OCI-LY1 (cell line): ENCODE measurements at regions not wholly inside any gene's neighbourhood (a gene's known extent, or its start where the extent isn't known, plus 50 kb on each side); places are given as distances from the start of the nearest gene placed in this dataset.

Source experiments
- H2AFZ ChIP-seq: fragments of 200-600 bp; sonication (generic), shearing (Covaris generic); 2 replicates; pipeline ENCODE4 v1.6.0; 2014; ENCODE audit warnings: antibody characterized with exemption, mild to moderate bottlenecking, low read length
- H3F3A ChIP-seq: fragments of 200-600 bp; sonication (generic), shearing (Covaris generic); 2 replicates; pipeline ENCODE4 v1.6.0; 2014; ENCODE audit warnings: mild to moderate bottlenecking, antibody characterized with exemption, low read length, moderate library complexity; ENCODE audit not compliant: insufficient read depth
- H3K27ac ChIP-seq: fragments of 200-600 bp; sonication (generic); 2 replicates; pipeline ENCODE4 v1.5.1; 2014; ENCODE audit warnings: low read length, mixed run types, mild to moderate bottlenecking, low read depth; ENCODE audit not compliant: poor library complexity, severe bottlenecking
- H3K27me3 ChIP-seq: fragments of 200-600 bp; sonication (generic); 2 replicates; pipeline ENCODE4 v1.6.0; 2014; ENCODE audit warnings: antibody characterized with exemption, mild to moderate bottlenecking, low read length, moderate library complexity; ENCODE audit not compliant: insufficient read depth
- H3K36me3 ChIP-seq: fragments of 200-600 bp; sonication (generic); 2 replicates; pipeline ENCODE4 v1.6.1; 2014; ENCODE audit warnings: mild to moderate bottlenecking, antibody characterized with exemption, low read length, moderate library complexity, mixed read lengths; ENCODE audit not compliant: insufficient read depth
- H3K4me1 ChIP-seq: fragments of 200-600 bp; sonication (generic); 2 replicates; pipeline ENCODE4 v1.5.1; 2014; ENCODE audit warnings: mild to moderate bottlenecking, low read length, moderate library complexity; ENCODE audit not compliant: insufficient read depth, severe bottlenecking
- H3K4me2 ChIP-seq: fragments of 200-600 bp; sonication (generic), shearing (Covaris generic); 2 replicates; pipeline ENCODE4 v1.6.1; 2014; ENCODE audit warnings: low read length
- H3K4me3 ChIP-seq: fragments of 200-600 bp; sonication (generic); 2 replicates; pipeline ENCODE4 v1.5.1; 2014; ENCODE audit warnings: low read length, low read depth, mild to moderate bottlenecking, mixed read lengths; ENCODE audit not compliant: poor library complexity, severe bottlenecking
- H3K79me2 ChIP-seq: fragments of 200-600 bp; shearing (Covaris generic); 2 replicates; pipeline ENCODE4 v1.6.1; 2016; ENCODE audit warnings: mixed run types, low read length, mixed read lengths; ENCODE audit not compliant: insufficient read depth
- H3K9ac ChIP-seq: fragments of 200-600 bp; sonication (generic), shearing (Covaris generic); 2 replicates; pipeline ENCODE4 v1.6.1; 2014; ENCODE audit warnings: mild to moderate bottlenecking, low read length, mixed read lengths
- H3K9me2 ChIP-seq: fragments of 200-600 bp; sonication (generic), shearing (Covaris generic); 2 replicates; pipeline ENCODE4 v1.6.1; 2014; ENCODE audit warnings: low read depth, mild to moderate bottlenecking, low read length, mixed read lengths
- H3K9me3 ChIP-seq: fragments of 200-600 bp; shearing (Covaris generic); 2 replicates; pipeline ENCODE4 v1.6.1; 2014; ENCODE audit warnings: low read length, mixed read lengths
- H4K20me1 ChIP-seq: fragments of 200-600 bp; sonication (generic), shearing (Covaris generic); 2 replicates; pipeline ENCODE4 v1.6.0; 2016; ENCODE audit warnings: mild to moderate bottlenecking, low read length; ENCODE audit not compliant: insufficient read depth
- CTCF ChIP-seq: fragments of 200-600 bp; sonication (generic), shearing (Covaris generic); IDR thresholded peaks from 2 replicates; pipeline ENCODE4 v1.5.1; 2017; ENCODE audit warnings: mild to moderate bottlenecking, antibody characterized with exemption, low read length, moderate library complexity, mixed read lengths
- EZH2 ChIP-seq: fragments of 200-600 bp; sonication (generic), shearing (Covaris generic); IDR thresholded peaks from 2 replicates; pipeline ENCODE4 v1.8.0; 2017; ENCODE audit warnings: borderline replicate concordance, mixed run types, mild to moderate bottlenecking, antibody characterized with exemption, low read length, moderate library complexity, mixed read lengths

DNA sequence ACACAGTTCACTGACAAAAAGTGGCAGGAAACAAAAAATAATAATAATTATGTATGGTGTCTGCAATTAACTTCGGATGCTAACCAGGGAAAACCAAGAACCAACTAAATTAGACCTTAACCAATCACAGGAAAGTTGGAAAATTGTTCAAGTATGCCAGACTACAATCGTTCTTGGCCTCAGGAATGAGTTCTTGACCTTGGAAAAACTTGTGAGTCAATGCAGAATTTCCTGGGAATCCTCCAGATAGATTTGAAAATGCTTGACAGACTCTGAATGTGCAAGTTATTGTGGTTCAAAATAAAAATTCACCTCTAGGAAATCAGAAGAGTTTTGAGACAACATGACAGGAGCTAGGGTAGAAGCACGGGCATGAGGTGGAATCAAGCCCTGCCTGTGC is 171.5 kb downstream of the C7orf25 start:
- Histone ChIP-seq H3F3A (no peaks in the 10 kb centered on the region), H3K27me3 (no peaks in the 10 kb centered on the region), H3K9me2 (no peaks in the 10 kb centered on the region), H4K20me1 (no peaks in the 10 kb centered on the region), H3K36me3 (no peaks in the 10 kb centered on the region), H3K9ac (no peak overlapping the region), H3K4me2 (no peak overlapping the region), H3K27ac (no peak overlapping the region), H2AFZ (no peak overlapping the region), H3K9me3 (no peaks in the 10 kb centered on the region), H3K4me3 (no peak overlapping the region), H3K4me1 (no peaks in the 10 kb centered on the region), H3K79me2 (no peaks in the 10 kb centered on the region)
- TF ChIP-seq CTCF (no peak), EZH2 (no peak)

DNA sequence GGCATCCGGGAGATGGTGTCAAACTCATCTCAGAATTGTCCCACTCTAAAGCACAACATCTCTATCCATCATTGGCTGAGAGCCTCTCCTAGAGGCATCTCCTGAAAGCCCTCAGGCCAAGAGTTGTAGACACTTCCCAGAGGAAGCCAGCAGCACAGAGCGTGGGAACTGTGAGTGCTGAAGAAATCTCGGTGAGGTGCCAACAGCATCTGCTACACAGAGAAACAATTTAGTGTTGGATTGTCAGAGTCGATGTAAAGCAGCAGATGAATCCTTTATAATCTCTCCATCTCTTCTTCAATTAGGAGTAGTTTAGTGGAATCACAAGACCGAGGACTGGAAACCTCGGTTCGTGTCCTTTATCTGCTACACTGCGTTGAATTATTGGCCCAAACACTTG is 172.2 kb downstream of the C7orf25 start:
- H3K9me3 ChIP-seq = no peaks in the 10 kb centered on the region
- TF ChIP-seq EZH2 (no peak), CTCF (no peak)
- no peaks in the 10 kb centered on the region for H3K36me3 ChIP-seq
- H3K4me3 ChIP-seq = no peak overlapping the region
- H3K4me1 ChIP-seq = no peaks in the 10 kb centered on the region
- no peaks in the 10 kb centered on the region for H3K79me2 ChIP-seq
- H2AFZ ChIP-seq = no peak overlapping the region
- no peak overlapping the region for H3K27ac ChIP-seq
- no peaks in the 10 kb centered on the region for H3F3A ChIP-seq
- H3K4me2 ChIP-seq = no peak overlapping the region
- H3K9ac ChIP-seq = no peak overlapping the region
- H4K20me1 ChIP-seq = no peaks in the 10 kb centered on the region
- no peaks in the 10 kb centered on the region for H3K27me3 ChIP-seq
- no peaks in the 10 kb centered on the region for H3K9me2 ChIP-seq

DNA sequence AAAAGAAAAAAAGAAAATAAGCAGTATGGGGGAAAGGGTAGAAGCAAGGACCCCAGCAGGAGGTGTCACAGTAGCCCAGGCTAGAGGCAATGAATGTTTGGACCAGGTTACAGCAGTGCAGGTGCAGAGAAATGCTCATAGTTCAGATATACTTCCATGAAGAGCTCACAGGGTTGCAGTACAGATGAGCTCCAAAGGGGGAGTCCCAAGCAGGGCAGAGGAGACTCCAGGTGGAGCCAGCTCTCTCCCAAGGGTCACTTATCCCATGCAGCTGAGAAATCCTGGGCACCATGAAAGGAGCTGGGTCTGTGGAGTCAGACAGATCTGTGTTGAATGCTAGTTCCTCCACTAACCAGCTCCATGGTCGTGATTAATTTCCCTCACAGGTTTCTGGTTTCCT is 174.9 kb downstream of the C7orf25 start:
- Histone ChIP-seq H3K4me3 (no peak overlapping the region), H3K79me2 (no peaks in the 10 kb centered on the region), H4K20me1 (no peaks in the 10 kb centered on the region), H3K9me3 (no peaks in the 10 kb centered on the region), H3K4me1 (no peaks in the 10 kb centered on the region), H3K36me3 (no peaks in the 10 kb centered on the region), H3K9ac (no peak overlapping the region), H3K27ac (no peak overlapping the region), H3K4me2 (no peak overlapping the region), H2AFZ (no peak overlapping the region), H3K9me2 (no peaks in the 10 kb centered on the region), H3F3A (no peaks in the 10 kb centered on the region), H3K27me3 (no peaks in the 10 kb centered on the region)
- no peak for TF ChIP-seq CTCF
- no peak for TF ChIP-seq EZH2
